ENCODE measurements at regions not wholly inside any gene's neighbourhood (a gene's known extent, or its start where the extent isn't known, plus 50 kb on each side); places are given as distances from the start of the nearest gene placed in this dataset.

GRCh38 chr20:59392736-59393135, 92.3 kb downstream of the EDN3 start:
- H3K27ac ChIP-seq = no peak overlapping the region
- no peak overlapping the region for H3K4me3 ChIP-seq
- H3K27me3 ChIP-seq = no peaks in the 10 kb centered on the region
- H3K4me1 ChIP-seq = no peaks in the 10 kb centered on the region
- intact Hi-C loops (cut with DNase I; ENCODE audit: low total_unique reads) = no loop called here
- H3K9me3 ChIP-seq = no peaks in the 10 kb centered on the region
- H3K36me3 ChIP-seq = no peaks in the 10 kb centered on the region
- no peak for DNase-seq
- TF ChIP-seq CTCF (IDR thresholded peaks at IDR 0.05) (no peak), POLR2A (IDR thresholded peaks at IDR 0.05) (no peak)

- no peaks in the 10 kb centered on the region for H3K27me3 ChIP-seq
- TF ChIP-seq CTCF (IDR thresholded peaks at IDR 0.05) = no peak
- no peak for TF ChIP-seq POLR2A (IDR thresholded peaks at IDR 0.05)
- no peaks in the 10 kb centered on the region for H3K36me3 ChIP-seq
- intact Hi-C loops (cut with DNase I; ENCODE audit: low total_unique reads) = no loop called here
- H3K4me1 ChIP-seq = no peaks in the 10 kb centered on the region
- no peak overlapping the region for H3K27ac ChIP-seq
- H3K4me3 ChIP-seq = no peak overlapping the region
- no peaks in the 10 kb centered on the region for H3K9me3 ChIP-seq
- DNase-seq = no peak
These were observed 92.7 kb downstream of the EDN3 start for GRCh38 chr20:59393142-59393541.

GRCh38 chr20:59395729-59396128, 95.3 kb downstream of the EDN3 start:
- Histone ChIP-seq H3K4me1 (no peaks in the 10 kb centered on the region), H3K4me3 (no peak overlapping the region), H3K9me3 (no peaks in the 10 kb centered on the region), H3K36me3 (no peaks in the 10 kb centered on the region), H3K27me3 (peaks cover 0 to 7% of the 10 kb centered on the region in 2 donors), H3K27ac (no peak overlapping the region)
- DNase-seq = no peak
- TF ChIP-seq CTCF (IDR thresholded peaks at IDR 0.05) = no peak
- TF ChIP-seq POLR2A (IDR thresholded peaks at IDR 0.05) = no peak
- intact Hi-C loops (cut with DNase I; ENCODE audit: low total_unique reads) = no loop called here

GRCh38 chr20:59398537-59399205, 98.3 kb downstream of the EDN3 start:
- H3K4me3 ChIP-seq = no peak overlapping the region
- no peak for DNase-seq
- H3K36me3 ChIP-seq = no peaks in the 10 kb centered on the region
- H3K9me3 ChIP-seq = no peaks in the 10 kb centered on the region
- intact Hi-C loops (cut with DNase I; ENCODE audit: low total_unique reads) = no loop called here
- peaks cover 0 to 26% of the 10 kb centered on the region in 2 donors for H3K27me3 ChIP-seq
- TF ChIP-seq CTCF (IDR thresholded peaks at IDR 0.05) = no peak
- no peak for TF ChIP-seq POLR2A (IDR thresholded peaks at IDR 0.05)
- H3K27ac ChIP-seq = no peak overlapping the region
- no peaks in the 10 kb centered on the region for H3K4me1 ChIP-seq

- H3K4me3 ChIP-seq = no peak overlapping the region
- H3K36me3 ChIP-seq = no peaks in the 10 kb centered on the region
- no peaks in the 10 kb centered on the region for H3K9me3 ChIP-seq
- no peak overlapping the region for H3K27ac ChIP-seq
- peaks cover 0 to 34% of the 10 kb centered on the region in 2 donors for H3K27me3 ChIP-seq
- intact Hi-C loops (cut with DNase I; ENCODE audit: low total_unique reads) = no loop called here
- no peak for DNase-seq
- H3K4me1 ChIP-seq = no peaks in the 10 kb centered on the region
- TF ChIP-seq POLR2A (IDR thresholded peaks at IDR 0.05) (no peak), CTCF (IDR thresholded peaks at IDR 0.05) (no peak)
These were observed 99.2 kb downstream of the EDN3 start for GRCh38 chr20:59399426-59400099.
